ENCODE measurements at regions not wholly inside any gene's neighbourhood (a gene's known extent, or its start where the extent isn't known, plus 50 kb on each side); places are given as distances from the start of the nearest gene placed in this dataset.

- TF ChIP-seq SREBF2 (IDR thresholded peaks at IDR 0.05; ENCODE audit: low read length) (no peak), POLR2AphosphoS5 (IDR thresholded peaks at IDR 0.05; ENCODE audit: low read length) (no peak), CTCF (IDR thresholded peaks at IDR 0.05 in 2 of 3, conservative IDR thresholded peaks at IDR 0.05 in 1 of 3; ENCODE audit: control insufficient read depth in 2 of 3, extremely low read depth in 1 of 3, insufficient read depth in 1 of 3, low read depth in 3 of 3, low read length in 3 of 3) (no peak), ZNF274 (IDR thresholded peaks at IDR 0.05; ENCODE audit: insufficient read depth, insufficient read length) (no peak)
These were observed 1385.6 kb upstream of the TMEFF2 start for GRCh38 chr2:193580176-193580950.

Data from GM12878 (cell line).